VCaP (cell line): ENCODE measurements at regions not wholly inside any gene's neighbourhood (a gene's known extent, or its start where the extent isn't known, plus 50 kb on each side); places are given as distances from the start of the nearest gene placed in this dataset.

Experiments
- H3K27ac ChIP-seq: fragments of 450-650 bp; 2 replicates; pipeline ENCODE4 v1.5.1; 2017
- CTCF ChIP-seq: fragments of 450-650 bp; conservative IDR thresholded peaks from 2 replicates; pipeline ENCODE4 v1.5.1; 2017; ENCODE audit warnings: mild to moderate bottlenecking, moderate library complexity

- TF ChIP-seq CTCF = no peak
- no peak overlapping the region for H3K27ac ChIP-seq
These were observed 120.9 kb upstream of the SPATS2L start for GRCh38 chr2:200185628-200186000.

GRCh38 chr2:200186002-200186401 is 120.5 kb upstream of the SPATS2L start:
- H3K27ac ChIP-seq = no peak overlapping the region
- no peak for TF ChIP-seq CTCF

- H3K27ac ChIP-seq = no peak overlapping the region
- no peak for TF ChIP-seq CTCF
These were observed 117.6 kb upstream of the SPATS2L start for GRCh38 chr2:200188876-200189275.

GRCh38 chr2:200189964-200190363 is 116.5 kb upstream of the SPATS2L start:
- TF ChIP-seq CTCF = no peak
- H3K27ac ChIP-seq = no peak overlapping the region

GRCh38 chr2:200193331-200193730 is 113.2 kb upstream of the SPATS2L start:
- TF ChIP-seq CTCF = no peak
- no peak overlapping the region for H3K27ac ChIP-seq

GRCh38 chr2:200193791-200194190 is 112.7 kb upstream of the SPATS2L start:
- no peak for TF ChIP-seq CTCF
- no peak overlapping the region for H3K27ac ChIP-seq

GRCh38 chr2:200194746-200195145 is 111.7 kb upstream of the SPATS2L start:
- TF ChIP-seq CTCF = no peak
- H3K27ac ChIP-seq = no peak overlapping the region

GRCh38 chr2:200199005-200199404 is 107.5 kb upstream of the SPATS2L start:
- no peak for TF ChIP-seq CTCF
- no peak overlapping the region for H3K27ac ChIP-seq
